SK-N-SH treated with all-trans-retinoic acid at 6 μM for 48 hours (cell line): ENCODE measurements at regions not wholly inside any gene's neighbourhood (a gene's known extent, or its start where the extent isn't known, plus 50 kb on each side); places are given as distances from the start of the nearest gene placed in this dataset.

Experiments used
- ATAC-seq: fragments of 200-7000 bp; cut with Tn5 transposase; 3 replicates; pipeline ENCODE4 v1.9.1; 2020; ENCODE audit warnings: mild to moderate bottlenecking, moderate library complexity
- ARNTL ChIP-seq: fragments of 450-650 bp; formaldehyde crosslinking; IDR thresholded peaks from 2 replicates; pipeline ENCODE4 v1.5.0; 2020; ENCODE audit warnings: low read depth, mild to moderate bottlenecking, moderate library complexity, borderline replicate concordance
- BACH2 ChIP-seq: fragments of 250-450 bp; sonication (Bioruptor Pico); IDR thresholded peaks from 2 replicates; pipeline ENCODE4 v1.9.0; 2021; ENCODE audit warnings: mild to moderate bottlenecking, borderline replicate concordance
- CSDC2 ChIP-seq: fragments of 250-450 bp; sonication (Bioruptor Pico); IDR thresholded peaks from 2 replicates; pipeline ENCODE4 v1.5.0; 2020; ENCODE audit warnings: mild to moderate bottlenecking, moderate library complexity
- ESRRG ChIP-seq: fragments of 250-450 bp; sonication (Bioruptor Pico); IDR thresholded peaks from 2 replicates; pipeline ENCODE4 v1.6.1; 2021; ENCODE audit warnings: mild to moderate bottlenecking
- GLIS3 ChIP-seq: fragments of 250-450 bp; sonication (Bioruptor Pico); IDR thresholded peaks from 2 replicates; pipeline ENCODE4 v1.5.0; 2020; ENCODE audit warnings: mild to moderate bottlenecking, moderate library complexity
- ISL1 ChIP-seq: fragments of 250-450 bp; sonication (Bioruptor Pico); IDR thresholded peaks from 2 replicates; pipeline ENCODE4 v2.1.2; 2022; ENCODE audit warnings: mild to moderate bottlenecking, moderate library complexity
- OSR1 ChIP-seq: fragments of 250-450 bp; sonication (Bioruptor Pico); IDR thresholded peaks from 2 replicates; pipeline ENCODE4 v1.8.0; 2022; ENCODE audit warnings: moderate library complexity, mild to moderate bottlenecking, inconsistent platforms
- PATZ1 ChIP-seq: fragments of 250-450 bp; sonication (Bioruptor Pico); IDR thresholded peaks from 2 replicates; pipeline ENCODE4 v1.8.0; 2020; ENCODE audit warnings: mild to moderate bottlenecking, moderate library complexity, borderline replicate concordance
- SNAI2 ChIP-seq: fragments of 250-450 bp; sonication (Bioruptor Pico); IDR thresholded peaks from 2 replicates; pipeline ENCODE4 v1.5.0; 2020; ENCODE audit warnings: mild to moderate bottlenecking, moderate library complexity
- TOX ChIP-seq: fragments of 250-450 bp; sonication (Bioruptor Pico); IDR thresholded peaks from 2 replicates; pipeline ENCODE4 v1.8.0; 2021; ENCODE audit warnings: mild to moderate bottlenecking, moderate library complexity, borderline replicate concordance
- ZFP3 ChIP-seq: fragments of 250-450 bp; sonication (Bioruptor Pico); IDR thresholded peaks from 2 replicates; pipeline ENCODE4 v1.5.0; 2020; ENCODE audit warnings: mild to moderate bottlenecking, moderate library complexity
- ZFP30 ChIP-seq: fragments of 450-650 bp; formaldehyde crosslinking; IDR thresholded peaks from 2 replicates; pipeline ENCODE4 v1.5.0; 2022; ENCODE audit warnings: mild to moderate bottlenecking, moderate library complexity
- ZNF565 ChIP-seq: fragments of 450-650 bp; formaldehyde crosslinking; conservative IDR thresholded peaks from 2 replicates; pipeline ENCODE4 v1.5.0; 2020; ENCODE audit warnings: low read depth, mild to moderate bottlenecking, moderate library complexity
- ZNF8 ChIP-seq: fragments of 450-650 bp; formaldehyde crosslinking; IDR thresholded peaks from 2 replicates; pipeline ENCODE4 v1.5.0; 2020; ENCODE audit warnings: mild to moderate bottlenecking, moderate library complexity
- TF ChIP-seq, protein P1 (sequence below): fragments of 250-450 bp; sonication (Bioruptor Pico); IDR thresholded peaks from 2 replicates; pipeline ENCODE4 v1.5.0; 2020; ENCODE audit warnings: mild to moderate bottlenecking, moderate library complexity
- TF ChIP-seq, protein P2 (sequence below): fragments of 250-450 bp; sonication (Bioruptor Pico); IDR thresholded peaks from 2 replicates; pipeline ENCODE4 v1.5.1; 2021; ENCODE audit warnings: mild to moderate bottlenecking, moderate library complexity
- TF ChIP-seq, protein P3 (sequence below): fragments of 250-450 bp; sonication (Bioruptor Pico); IDR thresholded peaks from 2 replicates; pipeline ENCODE4 v1.8.0; 2021; ENCODE audit warnings: low read depth, mild to moderate bottlenecking, moderate library complexity, borderline replicate concordance

- TF ChIP-seq ARNTL (no peak), BACH2 (no peak)
These were observed 199.3 kb upstream of the PDE4D start (continued) for GRCh38 chr5:60092671-60093422.

- ATAC-seq, result no peak
- TF ChIP-seq ZNF8 (CRISPR knock-in tag) (no peak), PATZ1 (CRISPR knock-in tag) (no peak), BACH2 (no peak)
- TF ChIP-seq, protein P1, sequence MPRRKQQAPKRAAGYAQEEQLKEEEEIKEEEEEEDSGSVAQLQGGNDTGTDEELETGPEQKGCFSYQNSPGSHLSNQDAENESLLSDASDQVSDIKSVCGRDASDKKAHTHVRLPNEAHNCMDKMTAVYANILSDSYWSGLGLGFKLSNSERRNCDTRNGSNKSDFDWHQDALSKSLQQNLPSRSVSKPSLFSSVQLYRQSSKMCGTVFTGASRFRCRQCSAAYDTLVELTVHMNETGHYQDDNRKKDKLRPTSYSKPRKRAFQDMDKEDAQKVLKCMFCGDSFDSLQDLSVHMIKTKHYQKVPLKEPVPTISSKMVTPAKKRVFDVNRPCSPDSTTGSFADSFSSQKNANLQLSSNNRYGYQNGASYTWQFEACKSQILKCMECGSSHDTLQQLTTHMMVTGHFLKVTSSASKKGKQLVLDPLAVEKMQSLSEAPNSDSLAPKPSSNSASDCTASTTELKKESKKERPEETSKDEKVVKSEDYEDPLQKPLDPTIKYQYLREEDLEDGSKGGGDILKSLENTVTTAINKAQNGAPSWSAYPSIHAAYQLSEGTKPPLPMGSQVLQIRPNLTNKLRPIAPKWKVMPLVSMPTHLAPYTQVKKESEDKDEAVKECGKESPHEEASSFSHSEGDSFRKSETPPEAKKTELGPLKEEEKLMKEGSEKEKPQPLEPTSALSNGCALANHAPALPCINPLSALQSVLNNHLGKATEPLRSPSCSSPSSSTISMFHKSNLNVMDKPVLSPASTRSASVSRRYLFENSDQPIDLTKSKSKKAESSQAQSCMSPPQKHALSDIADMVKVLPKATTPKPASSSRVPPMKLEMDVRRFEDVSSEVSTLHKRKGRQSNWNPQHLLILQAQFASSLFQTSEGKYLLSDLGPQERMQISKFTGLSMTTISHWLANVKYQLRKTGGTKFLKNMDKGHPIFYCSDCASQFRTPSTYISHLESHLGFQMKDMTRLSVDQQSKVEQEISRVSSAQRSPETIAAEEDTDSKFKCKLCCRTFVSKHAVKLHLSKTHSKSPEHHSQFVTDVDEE (CRISPR knock-in tag), result no peak
These were observed 193.1 kb upstream of the PDE4D start for GRCh38 chr5:60086583-60086982.

DNA sequence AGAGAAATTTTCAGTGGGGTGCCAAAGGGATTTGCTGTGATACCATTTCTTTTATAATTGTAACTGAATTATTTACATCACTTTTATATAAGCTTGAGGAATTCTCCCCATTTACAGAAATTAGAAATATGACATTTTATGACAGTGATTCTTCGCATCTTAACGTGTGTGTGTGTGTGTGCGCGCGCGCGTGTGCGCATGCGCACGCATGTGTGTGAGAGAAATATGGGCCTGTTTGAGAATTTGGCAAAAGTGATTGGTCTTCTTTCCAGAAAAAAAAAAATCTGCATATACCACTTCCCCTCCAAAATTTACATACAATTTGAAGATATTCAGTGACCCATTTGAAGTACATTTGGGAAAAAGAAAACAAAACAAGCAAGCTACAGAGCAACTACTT, 190.7 kb upstream of the PDE4D start:
- TF ChIP-seq ZFP30 (CRISPR knock-in tag) (no peak), CSDC2 (CRISPR knock-in tag) (no peak), SNAI2 (no peak), TOX (CRISPR knock-in tag) (no peak), GLIS3 (no peak), ZNF565 (CRISPR knock-in tag) (no peak)
- TF ChIP-seq, protein P2, sequence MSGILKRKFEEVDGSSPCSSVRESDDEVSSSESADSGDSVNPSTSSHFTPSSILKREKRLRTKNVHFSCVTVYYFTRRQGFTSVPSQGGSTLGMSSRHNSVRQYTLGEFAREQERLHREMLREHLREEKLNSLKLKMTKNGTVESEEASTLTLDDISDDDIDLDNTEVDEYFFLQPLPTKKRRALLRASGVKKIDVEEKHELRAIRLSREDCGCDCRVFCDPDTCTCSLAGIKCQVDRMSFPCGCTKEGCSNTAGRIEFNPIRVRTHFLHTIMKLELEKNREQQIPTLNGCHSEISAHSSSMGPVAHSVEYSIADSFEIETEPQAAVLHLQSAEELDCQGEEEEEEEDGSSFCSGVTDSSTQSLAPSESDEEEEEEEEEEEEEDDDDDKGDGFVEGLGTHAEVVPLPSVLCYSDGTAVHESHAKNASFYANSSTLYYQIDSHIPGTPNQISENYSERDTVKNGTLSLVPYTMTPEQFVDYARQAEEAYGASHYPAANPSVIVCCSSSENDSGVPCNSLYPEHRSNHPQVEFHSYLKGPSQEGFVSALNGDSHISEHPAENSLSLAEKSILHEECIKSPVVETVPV (CRISPR knock-in tag), result no peak
- TF ChIP-seq, protein P1 (CRISPR knock-in tag), result no peak
- ATAC-seq, result no peak

GRCh38 chr5:60077292-60077691, 183.8 kb upstream of the PDE4D start:
- no peak for ATAC-seq
- TF ChIP-seq, protein P2 (CRISPR knock-in tag), result no peak
- TF ChIP-seq ESRRG (CRISPR knock-in tag) (no peak), CSDC2 (CRISPR knock-in tag) (no peak), ZFP3 (CRISPR knock-in tag) (no peak), OSR1 (CRISPR knock-in tag) (no peak), ISL1 (CRISPR knock-in tag) (no peak), ARNTL (no peak), PATZ1 (CRISPR knock-in tag) (no peak)
- TF ChIP-seq, protein P1 (CRISPR knock-in tag), result no peak
- TF ChIP-seq, protein P3, sequence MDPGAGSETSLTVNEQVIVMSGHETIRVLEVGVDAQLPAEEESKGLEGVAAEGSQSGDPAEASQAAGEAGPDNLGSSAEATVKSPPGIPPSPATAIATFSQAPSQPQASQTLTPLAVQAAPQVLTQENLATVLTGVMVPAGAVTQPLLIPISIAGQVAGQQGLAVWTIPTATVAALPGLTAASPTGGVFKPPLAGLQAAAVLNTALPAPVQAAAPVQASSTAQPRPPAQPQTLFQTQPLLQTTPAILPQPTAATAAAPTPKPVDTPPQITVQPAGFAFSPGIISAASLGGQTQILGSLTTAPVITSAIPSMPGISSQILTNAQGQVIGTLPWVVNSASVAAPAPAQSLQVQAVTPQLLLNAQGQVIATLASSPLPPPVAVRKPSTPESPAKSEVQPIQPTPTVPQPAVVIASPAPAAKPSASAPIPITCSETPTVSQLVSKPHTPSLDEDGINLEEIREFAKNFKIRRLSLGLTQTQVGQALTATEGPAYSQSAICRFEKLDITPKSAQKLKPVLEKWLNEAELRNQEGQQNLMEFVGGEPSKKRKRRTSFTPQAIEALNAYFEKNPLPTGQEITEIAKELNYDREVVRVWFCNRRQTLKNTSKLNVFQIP, result no peak
